ENCODE measurements at regions not wholly inside any gene's neighbourhood (a gene's known extent, or its start where the extent isn't known, plus 50 kb on each side); places are given as distances from the start of the nearest gene placed in this dataset.

DNA sequence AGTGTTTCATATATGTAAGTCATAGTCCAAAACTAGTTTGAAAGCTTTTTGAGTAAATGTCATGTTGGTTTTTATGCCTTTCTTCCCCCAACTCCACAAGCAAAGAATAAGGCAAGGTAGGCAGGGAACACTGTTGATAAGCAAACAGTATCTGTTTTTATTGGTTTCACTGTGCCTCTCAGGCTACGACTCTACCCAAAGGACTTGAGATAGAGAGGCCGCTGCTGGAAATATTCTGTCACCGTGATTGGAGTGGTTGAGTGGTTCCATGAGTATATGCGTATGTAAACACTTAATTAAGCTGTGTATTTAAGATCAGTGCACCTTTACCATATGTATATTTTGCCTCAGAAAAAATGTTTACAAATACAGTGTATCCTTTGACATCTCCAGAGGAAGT lies 138.1 kb upstream of the KIF26B start:
- Histone ChIP-seq H3K9me3 (ENCODE audit: low read depth, low read length) (no peaks in the 10 kb centered on the region), H3K27me3 (ENCODE audit: insufficient read depth, low read length) (no peaks in the 10 kb centered on the region), H3K4me3 (ENCODE audit: insufficient read depth, low read length) (no peak overlapping the region), H3K27ac (ENCODE audit: low read depth, low read length) (no peak overlapping the region), H2AFZ (ENCODE audit: low read length) (no peak overlapping the region), H4K20me1 (ENCODE audit: insufficient read depth, low read length) (no peaks in the 10 kb centered on the region), H3K4me2 (ENCODE audit: insufficient read depth, low read length) (no peak overlapping the region), H3K4me1 (ENCODE audit: insufficient read depth, low read length) (peaks cover 8% of the 10 kb centered on the region), H3K36me3 (ENCODE audit: insufficient read depth, low read length) (no peaks in the 10 kb centered on the region), H3K79me2 (ENCODE audit: insufficient read depth, low read length) (no peaks in the 10 kb centered on the region)
- no peak for DNase-seq (ENCODE audit: insufficient read length, low spot score, missing footprints)
- no peak for TF ChIP-seq CTCF (IDR thresholded peaks at IDR 0.05; ENCODE audit: extremely low read depth, low read depth, low read length)

DNA sequence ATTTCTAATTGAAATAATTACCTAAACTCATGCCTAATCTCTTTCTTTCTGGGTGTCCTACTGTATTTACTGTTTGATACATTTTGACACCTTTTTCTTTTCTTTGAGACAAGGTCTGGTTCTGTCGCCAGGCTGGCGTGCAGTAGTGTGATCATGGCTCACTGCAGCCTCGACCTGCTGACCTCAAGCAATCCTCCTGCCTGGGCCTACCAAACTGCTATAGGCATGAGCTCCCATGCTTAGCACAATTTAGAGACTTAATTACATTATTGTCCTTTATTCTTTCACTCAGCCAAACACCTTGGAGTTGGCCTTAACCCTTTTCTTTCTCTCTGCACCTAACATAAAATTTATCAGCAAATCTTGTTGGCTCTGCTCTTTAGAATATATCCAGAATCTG lies 139.8 kb upstream of the KIF26B start:
- no peak overlapping the region for H3K4me2 ChIP-seq (ENCODE audit: insufficient read depth, low read length)
- H3K4me1 ChIP-seq (ENCODE audit: insufficient read depth, low read length): peaks cover 8% of the 10 kb centered on the region

GRCh38 chr1:245014247-245015029 lies 140.3 kb upstream of the KIF26B start:
- no peaks in the 10 kb centered on the region for H3K27me3 ChIP-seq (ENCODE audit: insufficient read depth, low read length)
- no peaks in the 10 kb centered on the region for H3K79me2 ChIP-seq (ENCODE audit: insufficient read depth, low read length)
- H3K9me3 ChIP-seq (ENCODE audit: low read depth, low read length): no peaks in the 10 kb centered on the region
- H3K4me2 ChIP-seq (ENCODE audit: insufficient read depth, low read length): no peak overlapping the region
- no peak for DNase-seq (ENCODE audit: insufficient read length, low spot score, missing footprints)
- no peaks in the 10 kb centered on the region for H4K20me1 ChIP-seq (ENCODE audit: insufficient read depth, low read length)
- H3K4me1 ChIP-seq (ENCODE audit: insufficient read depth, low read length): peaks cover 8% of the 10 kb centered on the region
- TF ChIP-seq CTCF (IDR thresholded peaks at IDR 0.05; ENCODE audit: extremely low read depth, low read depth, low read length): no peak
- no peak overlapping the region for H3K4me3 ChIP-seq (ENCODE audit: insufficient read depth, low read length)
- no peak overlapping the region for H2AFZ ChIP-seq (ENCODE audit: low read length)
- H3K36me3 ChIP-seq (ENCODE audit: insufficient read depth, low read length): no peaks in the 10 kb centered on the region
- H3K27ac ChIP-seq (ENCODE audit: low read depth, low read length): no peak overlapping the region

More for the DNA sequence above, 139.8 kb upstream of the KIF26B start:
- Histone ChIP-seq H3K9me3 (ENCODE audit: low read depth, low read length) (no peaks in the 10 kb centered on the region), H3K27ac (ENCODE audit: low read depth, low read length) (no peak overlapping the region), H2AFZ (ENCODE audit: low read length) (no peak overlapping the region), H4K20me1 (ENCODE audit: insufficient read depth, low read length) (no peaks in the 10 kb centered on the region), H3K27me3 (ENCODE audit: insufficient read depth, low read length) (no peaks in the 10 kb centered on the region), H3K36me3 (ENCODE audit: insufficient read depth, low read length) (no peaks in the 10 kb centered on the region), H3K4me3 (ENCODE audit: insufficient read depth, low read length) (no peak overlapping the region), H3K79me2 (ENCODE audit: insufficient read depth, low read length) (no peaks in the 10 kb centered on the region)
- TF ChIP-seq CTCF (IDR thresholded peaks at IDR 0.05; ENCODE audit: extremely low read depth, low read depth, low read length): no peak
- DNase-seq (ENCODE audit: insufficient read length, low spot score, missing footprints): no peak

- no peak overlapping the region for H3K4me2 ChIP-seq (ENCODE audit: insufficient read depth, low read length)
- no peak for DNase-seq (ENCODE audit: insufficient read length, low spot score, missing footprints)
- H3K27ac ChIP-seq (ENCODE audit: low read depth, low read length): no peak overlapping the region
- no peak overlapping the region for H3K4me3 ChIP-seq (ENCODE audit: insufficient read depth, low read length)
- no peaks in the 10 kb centered on the region for H3K27me3 ChIP-seq (ENCODE audit: insufficient read depth, low read length)
- no peaks in the 10 kb centered on the region for H3K9me3 ChIP-seq (ENCODE audit: low read depth, low read length)
- TF ChIP-seq CTCF (IDR thresholded peaks at IDR 0.05; ENCODE audit: extremely low read depth, low read depth, low read length): no peak
- H3K36me3 ChIP-seq (ENCODE audit: insufficient read depth, low read length): no peaks in the 10 kb centered on the region
- no peaks in the 10 kb centered on the region for H3K4me1 ChIP-seq (ENCODE audit: insufficient read depth, low read length)
- no peaks in the 10 kb centered on the region for H4K20me1 ChIP-seq (ENCODE audit: insufficient read depth, low read length)
- H3K79me2 ChIP-seq (ENCODE audit: insufficient read depth, low read length): no peaks in the 10 kb centered on the region
- no peak overlapping the region for H2AFZ ChIP-seq (ENCODE audit: low read length)
Measured at GRCh38 chr1:245010018-245010614, 144.7 kb upstream of the KIF26B start.

Data from osteoblast (primary cell).